Endodermal cell (in vitro differentiated cells): ENCODE measurements at regions not wholly inside any gene's neighbourhood (a gene's known extent, or its start where the extent isn't known, plus 50 kb on each side); places are given as distances from the start of the nearest gene placed in this dataset.

Experiments
- DNase-seq: peaks from one replicate; pipeline ENCODE4 v3.0.0-alpha.2; 2017
- H3K27ac ChIP-seq: 2 replicates; pipeline ENCODE4 v1.5.1; 2013; ENCODE audit warnings: mild to moderate bottlenecking, low read depth, low read length, moderate library complexity
- H3K27me3 ChIP-seq: 2 replicates; pipeline ENCODE4 v1.6.1; 2013; ENCODE audit warnings: mild to moderate bottlenecking, low read length, moderate library complexity; ENCODE audit not compliant: insufficient read depth, control insufficient read depth, poor library complexity, severe bottlenecking
- H3K36me3 ChIP-seq: 2 replicates; pipeline ENCODE4 v1.7.0; 2013; ENCODE audit warnings: mild to moderate bottlenecking, low read length, moderate library complexity; ENCODE audit not compliant: control insufficient read depth, insufficient read depth
- H3K4me1 ChIP-seq: one replicate; pipeline ENCODE4 v1.7.0; 2013; ENCODE audit warnings: low read length; ENCODE audit not compliant: control insufficient read depth, insufficient read depth
- H3K4me3 ChIP-seq: 2 replicates; pipeline ENCODE4 v1.5.1; 2013; ENCODE audit warnings: mild to moderate bottlenecking, low read length, moderate library complexity
- H3K9ac ChIP-seq: 2 replicates; pipeline ENCODE4 v1.6.1; 2013; ENCODE audit warnings: mild to moderate bottlenecking, low read length, moderate library complexity; ENCODE audit not compliant: poor library complexity, severe bottlenecking; ENCODE audit errors: extremely low read depth
- H3K9me3 ChIP-seq: 2 replicates; pipeline ENCODE4 v1.6.1; 2013; ENCODE audit warnings: mild to moderate bottlenecking, low read length, moderate library complexity; ENCODE audit not compliant: control insufficient read depth
- H3K27ac Mint-ChIP-seq: 2 replicates; pipeline ENCODE4 v1.8.0; 2020; ENCODE audit warnings: mixed read lengths
- H3K27me3 Mint-ChIP-seq: 2 replicates; pipeline ENCODE4 v1.8.0; 2021; ENCODE audit warnings: mild to moderate bottlenecking, mixed read lengths; ENCODE audit not compliant: insufficient read depth
- H3K36me3 Mint-ChIP-seq: 2 replicates; pipeline ENCODE4 v1.8.0; 2020; ENCODE audit warnings: low read depth, mixed read lengths
- H3K4me1 Mint-ChIP-seq: 2 replicates; pipeline ENCODE4 v1.8.0; 2020; ENCODE audit warnings: mixed read lengths
- H3K4me3 Mint-ChIP-seq: 2 replicates; pipeline ENCODE4 v1.8.0; 2020; ENCODE audit warnings: mild to moderate bottlenecking, moderate library complexity, mixed read lengths
- H3K9me3 Mint-ChIP-seq: 2 replicates; pipeline ENCODE4 v1.8.0; 2020; ENCODE audit warnings: mild to moderate bottlenecking, mixed read lengths
- WGBS, 2 experiments: methylation state at CpG; one replicate each; pipeline versions ENCODE4 v1.1.5 to v1.1.7; 2013; ENCODE audit warnings: missing lambda C conversion rate in 2 of 2, mixed read lengths in 1 of 2; ENCODE audit not compliant: insufficient coverage in 1 of 2, insufficient read length in 1 of 2; 5-methylcytosine and 5-hydroxymethylcytosine counted together
- TF ChIP-seq, protein P1 (sequence below): fragments of 200-600 bp; sonication (generic); conservative IDR thresholded peaks from 2 replicates; pipeline ENCODE4 v1.5.0; 2021; ENCODE audit warnings: antibody characterized with exemption, mild to moderate bottlenecking

- no peaks in the 10 kb centered on the region for H3K27me3 ChIP-seq
- no peaks in the 10 kb centered on the region for H3K9me3 ChIP-seq
- no peak overlapping the region for H3K27ac Mint-ChIP-seq
- DNase-seq = no peak
- H3K36me3 ChIP-seq = no peaks in the 10 kb centered on the region
- TF ChIP-seq, protein P1, sequence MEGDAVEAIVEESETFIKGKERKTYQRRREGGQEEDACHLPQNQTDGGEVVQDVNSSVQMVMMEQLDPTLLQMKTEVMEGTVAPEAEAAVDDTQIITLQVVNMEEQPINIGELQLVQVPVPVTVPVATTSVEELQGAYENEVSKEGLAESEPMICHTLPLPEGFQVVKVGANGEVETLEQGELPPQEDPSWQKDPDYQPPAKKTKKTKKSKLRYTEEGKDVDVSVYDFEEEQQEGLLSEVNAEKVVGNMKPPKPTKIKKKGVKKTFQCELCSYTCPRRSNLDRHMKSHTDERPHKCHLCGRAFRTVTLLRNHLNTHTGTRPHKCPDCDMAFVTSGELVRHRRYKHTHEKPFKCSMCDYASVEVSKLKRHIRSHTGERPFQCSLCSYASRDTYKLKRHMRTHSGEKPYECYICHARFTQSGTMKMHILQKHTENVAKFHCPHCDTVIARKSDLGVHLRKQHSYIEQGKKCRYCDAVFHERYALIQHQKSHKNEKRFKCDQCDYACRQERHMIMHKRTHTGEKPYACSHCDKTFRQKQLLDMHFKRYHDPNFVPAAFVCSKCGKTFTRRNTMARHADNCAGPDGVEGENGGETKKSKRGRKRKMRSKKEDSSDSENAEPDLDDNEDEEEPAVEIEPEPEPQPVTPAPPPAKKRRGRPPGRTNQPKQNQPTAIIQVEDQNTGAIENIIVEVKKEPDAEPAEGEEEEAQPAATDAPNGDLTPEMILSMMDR = no peak
- H3K27ac ChIP-seq = no peak overlapping the region
- H3K4me3 Mint-ChIP-seq = no peak overlapping the region
- no peak overlapping the region for H3K9ac ChIP-seq
- 100% methylated on average over 1 of the region's 1 CpG; no CpG with 5 or more reads in 1 of the 2 experiments for WGBS, 2 experiments
- H3K9me3 Mint-ChIP-seq = no peaks in the 10 kb centered on the region
- H3K4me3 ChIP-seq = no peak overlapping the region
- H3K4me1 Mint-ChIP-seq = no peaks in the 10 kb centered on the region
- H3K27me3 Mint-ChIP-seq = no peaks in the 10 kb centered on the region
- no peaks in the 10 kb centered on the region for H3K36me3 Mint-ChIP-seq
- no peaks in the 10 kb centered on the region for H3K4me1 ChIP-seq
Measured at GRCh38 chr10:108169846-108170245, 1005.3 kb upstream of the SORCS1 start.

GRCh38 chr10:108167766-108168165, 1003.3 kb upstream of the SORCS1 start:
- WGBS, 2 experiments = 100% methylated on average over 1 to 2 of the region's 2 CpGs
- no peak for DNase-seq
- Mint-ChIP-seq H3K4me1 (no peaks in the 10 kb centered on the region), H3K27me3 (no peaks in the 10 kb centered on the region), H3K9me3 (no peaks in the 10 kb centered on the region), H3K27ac (no peak overlapping the region), H3K4me3 (no peak overlapping the region), H3K36me3 (no peaks in the 10 kb centered on the region)
- Histone ChIP-seq H3K4me1 (no peaks in the 10 kb centered on the region), H3K4me3 (no peak overlapping the region), H3K9me3 (no peaks in the 10 kb centered on the region), H3K36me3 (no peaks in the 10 kb centered on the region), H3K27me3 (no peaks in the 10 kb centered on the region), H3K27ac (no peak overlapping the region), H3K9ac (no peak overlapping the region)
- TF ChIP-seq, protein P1 = no peak

DNA sequence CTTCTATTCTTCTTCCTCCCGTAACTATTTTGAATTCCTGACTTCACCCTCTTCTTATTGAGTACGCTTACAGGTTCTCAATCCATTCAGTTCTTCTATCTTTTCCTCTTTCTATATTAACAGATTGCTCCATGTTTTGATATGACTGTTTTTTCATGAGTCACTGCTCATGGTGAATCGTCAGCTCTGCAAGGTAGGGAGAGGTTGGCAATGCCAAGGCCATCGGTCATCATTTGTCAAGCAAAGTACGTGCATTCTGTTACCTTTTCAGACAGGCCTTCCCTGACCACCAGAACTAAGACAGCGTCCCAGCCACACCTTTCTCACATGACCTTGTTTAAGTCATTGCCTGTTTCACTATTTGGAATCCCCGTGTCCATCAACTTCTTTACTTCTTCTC, 1001.9 kb upstream of the SORCS1 start:
- TF ChIP-seq, protein P1 = no peak
- H3K9ac ChIP-seq = no peak overlapping the region
- H3K27ac Mint-ChIP-seq = no peak overlapping the region
- 87 to 90% methylated on average over 2 to 7 of the region's 7 CpGs for WGBS, 2 experiments
- no peaks in the 10 kb centered on the region for H3K27me3 ChIP-seq
- no peaks in the 10 kb centered on the region for H3K4me1 ChIP-seq
- DNase-seq = no peak
- H3K36me3 ChIP-seq = no peaks in the 10 kb centered on the region
- no peaks in the 10 kb centered on the region for H3K9me3 Mint-ChIP-seq
- H3K4me1 Mint-ChIP-seq = no peaks in the 10 kb centered on the region
- no peak overlapping the region for H3K4me3 Mint-ChIP-seq
- no peaks in the 10 kb centered on the region for H3K36me3 Mint-ChIP-seq
- no peaks in the 10 kb centered on the region for H3K9me3 ChIP-seq
- H3K4me3 ChIP-seq = no peak overlapping the region
- H3K27ac ChIP-seq = no peak overlapping the region
- no peaks in the 10 kb centered on the region for H3K27me3 Mint-ChIP-seq
